BE2C (cell line): ENCODE measurements at regions not wholly inside any gene's neighbourhood (a gene's known extent, or its start where the extent isn't known, plus 50 kb on each side); places are given as distances from the start of the nearest gene placed in this dataset.
"Not testable (repeated sequence)": the region's sequence is repeated elsewhere in the genome, so short reads cannot be mapped to it uniquely, and the experiment has no call there.

Experiments used
- DNase-seq: peaks from one replicate; pipeline ENCODE4 v3.0.0-alpha.2; 2020
- H3K27me3 ChIP-seq: fragments of 250-450 bp; sonication (Bioruptor Pico); 2 replicates; pipeline ENCODE4 v1.5.1; 2020; ENCODE audit warnings: mild to moderate bottlenecking
- H3K36me3 ChIP-seq: fragments of 250-450 bp; sonication (Bioruptor Pico); 2 replicates; pipeline ENCODE4 v1.5.1; 2020; ENCODE audit warnings: mild to moderate bottlenecking
- H3K4me1 ChIP-seq: fragments of 250-450 bp; sonication (Bioruptor Pico); 2 replicates; pipeline ENCODE4 v1.5.1; 2020
- H3K4me3 ChIP-seq: 2 replicates; pipeline ENCODE4 v1.5.1; 2011; ENCODE audit warnings: low read depth, low read length
- H3K9me3 ChIP-seq: fragments of 250-450 bp; sonication (Bioruptor Pico); 2 replicates; pipeline ENCODE4 v1.5.1; 2020
- CTCF ChIP-seq: IDR thresholded peaks from 2 replicates; pipeline ENCODE4 v1.5.1; 2012; ENCODE audit warnings: mild to moderate bottlenecking, low read depth, low read length

- Histone ChIP-seq H3K9me3 (no peaks in the 10 kb centered on the region), H3K4me1 (no peaks in the 10 kb centered on the region), H3K36me3 (no peaks in the 10 kb centered on the region), H3K27me3 (no peaks in the 10 kb centered on the region), H3K4me3 (no peak overlapping the region)
- DNase-seq, result no peak
- no peak for TF ChIP-seq CTCF
Measured at GRCh38 chr6:11938285-11938890, 73.7 kb upstream of the HIVEP1 start.

- no peak for DNase-seq
- TF ChIP-seq CTCF, result no peak
- no peaks in the 10 kb centered on the region for H3K36me3 ChIP-seq
- no peaks in the 10 kb centered on the region for H3K27me3 ChIP-seq
- no peaks in the 10 kb centered on the region for H3K4me1 ChIP-seq
- H3K4me3 ChIP-seq, result no peak overlapping the region
- H3K9me3 ChIP-seq, result no peaks in the 10 kb centered on the region
Measured at GRCh38 chr6:11934638-11935037, 77.5 kb upstream of the HIVEP1 start.

- not testable (repeated sequence) for H3K9me3 ChIP-seq, H3K36me3 ChIP-seq, DNase-seq, H3K4me1 ChIP-seq, H3K4me3 ChIP-seq, H3K27me3 ChIP-seq
Measured at GRCh38 chr6:11932892-11933291, 79.2 kb upstream of the HIVEP1 start.

GRCh38 chr6:11931296-11932035, 80.6 kb upstream of the HIVEP1 start:
- Histone ChIP-seq H3K4me3 (no peak overlapping the region), H3K4me1 (no peaks in the 10 kb centered on the region), H3K27me3 (no peaks in the 10 kb centered on the region), H3K9me3 (no peaks in the 10 kb centered on the region), H3K36me3 (no peaks in the 10 kb centered on the region)
- no peak for TF ChIP-seq CTCF
- DNase-seq, result no peak

GRCh38 chr6:11930834-11931233, 81.3 kb upstream of the HIVEP1 start:
- H3K4me3 ChIP-seq, H3K36me3 ChIP-seq, H3K4me1 ChIP-seq, H3K27me3 ChIP-seq, DNase-seq, H3K9me3 ChIP-seq: not testable (repeated sequence)

GRCh38 chr6:11930240-11930639, 81.9 kb upstream of the HIVEP1 start:
- DNase-seq, result no peak
- TF ChIP-seq CTCF, result no peak
- no peaks in the 10 kb centered on the region for H3K36me3 ChIP-seq
- H3K4me3 ChIP-seq, result no peak overlapping the region
- H3K9me3 ChIP-seq, result no peaks in the 10 kb centered on the region
- no peaks in the 10 kb centered on the region for H3K27me3 ChIP-seq
- no peaks in the 10 kb centered on the region for H3K4me1 ChIP-seq

- TF ChIP-seq CTCF, result no peak
- Histone ChIP-seq H3K4me3 (no peak overlapping the region), H3K27me3 (no peaks in the 10 kb centered on the region), H3K36me3 (no peaks in the 10 kb centered on the region), H3K4me1 (no peaks in the 10 kb centered on the region), H3K9me3 (no peaks in the 10 kb centered on the region)
- no peak for DNase-seq
Measured at GRCh38 chr6:11929241-11929835, 82.8 kb upstream of the HIVEP1 start.
